AG10803 (cell line): ENCODE measurements at regions not wholly inside any gene's neighbourhood (a gene's known extent, or its start where the extent isn't known, plus 50 kb on each side); places are given as distances from the start of the nearest gene placed in this dataset.
A peak's percentile ranks its signal among the peaks of the same experiment; 100 is the strongest.
"Not testable (repeated sequence)": the region's sequence is repeated elsewhere in the genome, so short reads cannot be mapped to it uniquely, and the experiment has no call there.

Source experiments
- DNase-seq: peaks from one replicate; pipeline ENCODE4 v3.0.0; 2010; ENCODE audit warnings: low read depth
- H3K4me3 ChIP-seq: 2 replicates; pipeline ENCODE4 v1.5.1; 2011; ENCODE audit warnings: mild to moderate bottlenecking, low read length, control low read depth
- TF ChIP-seq, protein P1 (sequence below): conservative IDR thresholded peaks from 2 replicates; pipeline ENCODE4 v1.5.1; 2011; ENCODE audit warnings: mild to moderate bottlenecking, low read length, control low read depth, inconsistent platforms

GRCh38 chr1:176396604-176397395 is 66.2 kb upstream of the PAPPA2 start:
- not testable (repeated sequence) for DNase-seq, H3K4me3 ChIP-seq

DNA sequence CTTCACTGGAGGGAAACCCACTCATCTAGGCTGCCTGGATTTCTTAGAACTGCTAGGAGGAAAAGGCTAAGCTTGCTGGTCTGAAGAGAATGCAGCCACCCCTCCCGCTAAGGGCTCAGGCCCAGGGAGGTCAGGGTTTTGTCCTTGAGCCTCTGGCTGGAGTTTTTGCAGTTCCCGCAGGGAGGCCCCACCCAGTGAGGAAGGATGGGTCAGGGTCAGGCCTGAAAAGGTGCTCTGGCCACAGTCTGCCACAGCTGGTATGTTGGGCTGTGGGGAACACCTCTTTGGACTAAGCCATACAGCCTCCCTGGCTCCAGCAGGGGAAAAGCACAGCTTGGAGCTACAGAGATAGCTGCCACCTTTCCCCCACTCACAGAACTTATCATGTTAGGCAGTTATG is 71.4 kb upstream of the PAPPA2 start:
- H3K4me3 ChIP-seq: no peak overlapping the region
- DNase-seq: no peak
- TF ChIP-seq, protein P1, sequence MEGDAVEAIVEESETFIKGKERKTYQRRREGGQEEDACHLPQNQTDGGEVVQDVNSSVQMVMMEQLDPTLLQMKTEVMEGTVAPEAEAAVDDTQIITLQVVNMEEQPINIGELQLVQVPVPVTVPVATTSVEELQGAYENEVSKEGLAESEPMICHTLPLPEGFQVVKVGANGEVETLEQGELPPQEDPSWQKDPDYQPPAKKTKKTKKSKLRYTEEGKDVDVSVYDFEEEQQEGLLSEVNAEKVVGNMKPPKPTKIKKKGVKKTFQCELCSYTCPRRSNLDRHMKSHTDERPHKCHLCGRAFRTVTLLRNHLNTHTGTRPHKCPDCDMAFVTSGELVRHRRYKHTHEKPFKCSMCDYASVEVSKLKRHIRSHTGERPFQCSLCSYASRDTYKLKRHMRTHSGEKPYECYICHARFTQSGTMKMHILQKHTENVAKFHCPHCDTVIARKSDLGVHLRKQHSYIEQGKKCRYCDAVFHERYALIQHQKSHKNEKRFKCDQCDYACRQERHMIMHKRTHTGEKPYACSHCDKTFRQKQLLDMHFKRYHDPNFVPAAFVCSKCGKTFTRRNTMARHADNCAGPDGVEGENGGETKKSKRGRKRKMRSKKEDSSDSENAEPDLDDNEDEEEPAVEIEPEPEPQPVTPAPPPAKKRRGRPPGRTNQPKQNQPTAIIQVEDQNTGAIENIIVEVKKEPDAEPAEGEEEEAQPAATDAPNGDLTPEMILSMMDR: no peak

DNA sequence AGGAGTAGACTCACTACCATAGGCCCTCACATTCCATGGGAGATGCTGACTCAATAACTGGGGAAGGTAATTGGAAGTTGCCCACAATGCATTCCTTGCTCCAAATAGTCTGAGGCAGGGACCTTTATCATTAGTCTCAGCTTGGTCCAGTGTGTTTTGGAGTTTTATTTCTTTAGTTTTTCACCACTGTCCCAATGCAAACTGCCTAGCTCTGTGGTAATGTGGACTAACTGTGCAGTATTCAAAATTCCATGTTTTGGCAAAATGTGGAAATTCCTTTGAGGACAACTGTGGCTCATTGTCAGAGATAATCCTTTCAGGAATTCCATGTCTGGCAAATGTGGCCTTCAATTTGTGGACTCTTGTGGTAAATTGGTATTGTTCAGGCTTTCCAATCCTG is 78.1 kb upstream of the PAPPA2 start:
- DNase-seq: no peak
- TF ChIP-seq, protein P1: no peak
- H3K4me3 ChIP-seq: no peak overlapping the region

DNA sequence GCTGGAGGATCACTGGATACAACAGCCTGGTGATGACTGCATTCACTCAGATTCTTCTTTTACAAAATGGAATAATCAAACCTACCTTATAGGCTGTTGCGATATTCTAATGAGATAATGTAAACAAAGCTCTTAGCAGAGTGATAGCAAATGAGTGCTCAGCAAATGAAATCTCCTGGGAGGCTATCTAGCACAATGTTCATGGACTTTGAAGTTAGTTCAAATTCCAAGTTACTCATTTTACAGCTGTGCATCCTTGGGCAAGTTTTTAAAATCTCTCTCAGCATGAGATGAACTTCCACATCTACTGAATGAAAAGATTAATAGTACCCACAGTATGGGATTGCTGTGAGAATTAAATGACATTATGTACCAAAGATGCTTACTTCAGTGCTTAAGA is 80.8 kb upstream of the PAPPA2 start:
- H3K4me3 ChIP-seq: no peak overlapping the region
- DNase-seq: no peak
- TF ChIP-seq, protein P1: no peak

DNA sequence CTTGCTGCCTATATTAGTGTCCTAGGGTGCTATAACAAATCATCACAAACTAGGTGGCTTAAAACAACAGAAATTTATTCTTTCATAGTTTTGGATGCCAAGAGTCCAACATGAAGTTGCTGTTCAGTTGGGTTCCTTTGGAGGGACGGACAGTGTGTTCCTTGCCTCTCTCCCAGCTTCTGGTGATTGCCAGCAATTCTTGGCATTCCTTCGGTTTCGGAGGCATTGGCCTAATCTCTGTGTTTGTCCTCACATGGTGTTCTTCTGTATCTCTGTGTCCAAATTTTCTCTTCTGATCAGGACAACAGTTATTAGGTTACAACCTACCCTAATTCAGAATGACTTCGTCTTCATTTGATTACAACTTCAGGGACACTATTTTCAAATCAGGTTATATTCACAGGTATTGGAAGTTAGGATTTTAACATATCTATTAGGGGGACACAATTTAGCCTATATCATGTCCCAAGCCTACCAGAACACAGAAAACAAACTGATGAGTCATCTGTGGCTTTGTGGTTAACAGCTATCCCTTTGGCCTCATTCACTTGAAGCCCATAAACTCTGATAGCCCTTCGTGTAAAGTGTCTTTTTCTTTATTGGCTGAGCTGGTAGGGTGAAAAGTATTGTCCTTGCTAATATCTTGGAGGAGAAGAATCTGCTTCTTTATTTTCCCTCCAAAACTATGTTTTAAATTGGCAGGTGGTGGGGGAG is 83.2 kb upstream of the PAPPA2 start:
- H3K4me3 ChIP-seq: no peak overlapping the region
- TF ChIP-seq, protein P1: no peak
- DNase-seq: no peak

GRCh38 chr1:176374967-176375569 is 87.9 kb upstream of the PAPPA2 start:
- TF ChIP-seq, protein P1: peak; percentile 98
- no peak overlapping the region for H3K4me3 ChIP-seq
- DNase-seq: peak; percentile 71

GRCh38 chr1:176364236-176364905 is 98.6 kb upstream of the PAPPA2 start:
- TF ChIP-seq, protein P1: no peak
- H3K4me3 ChIP-seq: no peak overlapping the region
- DNase-seq: no peak

GRCh38 chr1:176349135-176349715 is 113.8 kb upstream of the PAPPA2 start:
- H3K4me3 ChIP-seq, DNase-seq: not testable (repeated sequence)
